HG03460 (cell line): ENCODE measurements at regions not wholly inside any gene's neighbourhood (a gene's known extent, or its start where the extent isn't known, plus 50 kb on each side); places are given as distances from the start of the nearest gene placed in this dataset.

Experiments
- ATAC-seq: cut with Tn5 transposase; IDR thresholded peaks from one replicate; pipeline ENCODE4 v1.9.1; 2021; ENCODE audit not compliant: unreplicated experiment

GRCh38 chrX:51798701-51799100 lies 55.5 kb downstream of the GSPT2 start:
- no peak for ATAC-seq

- ATAC-seq = peak; percentile 95
Measured at GRCh38 chrX:51802917-51803688, 59.9 kb downstream of the GSPT2 start.

- ATAC-seq = no peak
Measured at GRCh38 chrX:51803833-51804232, 60.6 kb downstream of the GSPT2 start.

GRCh38 chrX:51804741-51805140 lies 61.5 kb downstream of the GSPT2 start:
- ATAC-seq = no peak

GRCh38 chrX:51813886-51814460 lies 70.7 kb downstream of the GSPT2 start:
- ATAC-seq = no peak

- ATAC-seq = no peak
Measured at GRCh38 chrX:51824061-51824460, 69.4 kb upstream of the MAGED1 start.

GRCh38 chrX:51825436-51825835 lies 68.0 kb upstream of the MAGED1 start:
- ATAC-seq = no peak

GRCh38 chrX:51834076-51834475 lies 59.3 kb upstream of the MAGED1 start:
- ATAC-seq = no peak

GRCh38 chrX:51836823-51837222 lies 56.6 kb upstream of the MAGED1 start:
- ATAC-seq = no peak

- no peak for ATAC-seq
Measured at GRCh38 chrX:51837451-51837850, 56.0 kb upstream of the MAGED1 start.

- ATAC-seq = no peak
Measured at GRCh38 chrX:51837921-51838320, 55.5 kb upstream of the MAGED1 start.
